Head of caudate nucleus (tissue), 42 donors: ENCODE measurements at regions not wholly inside any gene's neighbourhood (a gene's known extent, or its start where the extent isn't known, plus 50 kb on each side); places are given as distances from the start of the nearest gene placed in this dataset.

Experiments used
- DNase-seq, 42 donors: peaks; one replicate each; pipeline versions ENCODE4 v3.0.0 to v3.0.0-alpha.2; 2020 to 2021; ENCODE audit warnings: mixed read lengths in 7 of 42
- intact Hi-C: fragments of 100-400 bp; cut with DNase I; formaldehyde crosslinking; loops from one replicate; pipeline ENCODE4 v1.15.0; 2022

DNA sequence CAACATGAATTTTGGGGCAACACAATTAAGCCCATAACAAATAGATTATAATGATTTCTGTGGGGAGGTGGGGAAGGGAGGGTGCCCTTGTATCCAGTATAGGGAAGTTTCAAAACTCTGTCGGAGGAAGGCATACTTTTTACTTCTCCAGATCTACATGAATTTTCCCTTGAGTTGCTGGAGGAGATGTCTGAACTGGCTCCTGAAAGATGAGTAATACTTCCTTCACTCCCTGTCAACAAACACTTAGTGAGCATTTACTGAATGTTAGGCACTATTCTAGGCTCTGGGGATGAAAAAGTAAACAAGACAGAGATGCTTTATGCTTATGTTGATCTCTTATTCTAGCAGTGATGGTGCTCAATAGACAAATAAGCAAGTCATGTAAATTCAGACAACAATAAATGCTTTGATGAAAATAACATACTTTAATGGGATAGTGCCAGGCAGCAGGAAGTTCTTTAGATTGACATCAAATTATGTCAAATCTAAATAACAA is 197.9 kb upstream of the ANKH start:
- DNase-seq = no peak
- intact Hi-C loops = no loop called here

DNA sequence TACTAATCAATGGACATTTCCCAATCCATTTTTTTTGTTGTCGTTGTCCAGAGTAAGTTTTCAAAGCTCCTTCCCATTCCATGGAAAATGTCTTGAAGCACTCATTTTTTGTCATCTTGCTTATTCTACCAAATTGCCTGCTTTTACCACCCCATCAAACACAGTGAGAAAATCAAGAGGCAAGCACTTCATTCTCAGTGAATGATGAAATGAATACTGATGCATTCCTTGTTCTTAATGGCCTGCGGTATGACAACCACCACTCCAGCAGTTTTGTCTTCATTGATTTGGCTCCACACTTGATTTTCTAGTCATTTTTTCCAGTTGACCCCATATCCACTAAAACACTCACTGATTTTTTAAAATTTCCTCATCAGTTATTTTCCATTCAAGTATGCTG is 193.5 kb upstream of the ANKH start:
- no peak for DNase-seq
- intact Hi-C loops = no loop called here

DNA sequence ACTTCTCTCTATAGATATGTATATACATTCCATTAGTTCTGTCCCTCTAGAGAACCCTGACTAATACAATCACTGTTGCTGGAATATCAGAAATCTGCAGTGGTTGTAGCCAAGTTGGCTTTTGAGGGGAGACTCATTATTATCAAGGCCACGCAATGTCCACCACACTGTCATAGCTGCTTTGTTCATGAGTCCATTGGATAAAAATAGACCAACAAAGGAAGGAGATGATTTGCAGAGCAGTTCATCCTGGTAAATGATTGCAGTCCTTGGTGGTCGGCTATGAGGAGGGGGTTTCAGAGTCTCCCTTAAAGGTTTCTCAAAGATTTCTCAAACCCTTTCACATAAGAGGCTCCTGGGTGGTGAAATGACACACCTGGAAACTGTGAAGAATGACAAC is 192.8 kb upstream of the ANKH start:
- no peak for DNase-seq
- intact Hi-C loops = no loop called here

DNA sequence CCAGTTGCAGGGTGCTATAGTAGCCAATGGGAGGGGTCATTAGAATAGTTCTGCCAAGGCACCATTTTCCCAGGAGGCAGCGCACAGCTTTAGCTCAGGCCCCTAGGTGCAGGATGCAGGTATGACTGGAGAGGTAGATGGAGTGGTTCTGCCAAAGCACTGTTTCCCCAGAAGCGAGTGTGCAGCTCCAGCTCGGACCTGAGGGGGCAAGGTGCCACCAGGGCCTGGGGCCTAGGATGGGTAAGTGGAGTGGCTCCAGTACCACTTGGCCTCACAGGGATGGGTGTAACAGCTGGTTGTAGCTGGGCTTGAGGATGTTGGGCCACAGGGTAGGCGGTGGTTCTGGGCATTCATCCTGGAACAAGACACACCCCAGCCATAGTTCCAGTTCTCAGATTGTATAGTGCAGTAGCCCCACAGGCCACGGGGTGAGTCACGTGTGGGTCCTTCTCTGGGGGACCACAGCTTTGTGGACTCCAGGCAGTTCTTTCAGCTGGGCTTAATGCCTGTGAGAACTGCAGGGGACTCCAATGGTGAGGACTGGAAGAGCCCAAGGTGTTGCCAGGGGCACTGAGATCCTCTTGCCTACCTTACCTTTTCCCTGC is 185.5 kb upstream of the ANKH start:
- intact Hi-C loops = no loop called here
- no peak for DNase-seq

DNA sequence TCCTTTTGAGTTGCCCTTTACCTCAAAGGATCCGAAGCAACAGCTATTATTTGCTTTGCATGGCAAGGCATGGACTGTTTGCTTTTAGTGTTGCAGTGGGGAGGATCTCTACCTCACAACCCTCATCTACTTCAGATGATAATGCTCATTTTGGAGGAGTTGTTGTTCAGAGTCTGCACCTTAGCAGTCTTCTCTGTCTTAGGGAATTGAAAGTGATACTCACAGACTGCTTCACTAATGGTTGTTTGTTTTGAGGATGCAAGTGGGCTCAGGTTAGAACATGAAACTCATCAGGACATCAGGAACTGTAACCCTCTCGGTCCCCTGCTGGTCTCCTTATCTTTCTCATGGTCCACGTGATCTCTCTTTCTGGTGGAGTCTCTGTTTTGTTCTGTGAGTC is 172.9 kb upstream of the ANKH start:
- no peak for DNase-seq
- intact Hi-C loops = no loop called here

- intact Hi-C loops = no loop called here
- no peak for DNase-seq
Observed at GRCh38 chr5:15037247-15037908, 165.8 kb upstream of the ANKH start.

GRCh38 chr5:15034379-15034778 is 162.8 kb upstream of the ANKH start:
- intact Hi-C loops = no loop called here
- DNase-seq = no peak

- intact Hi-C loops = no loop called here
- no peak for DNase-seq
Observed at GRCh38 chr5:15031180-15031579, 159.6 kb upstream of the ANKH start.

GRCh38 chr5:15027764-15028163 is 156.2 kb upstream of the ANKH start:
- intact Hi-C loops = no loop called here
- no peak for DNase-seq

- intact Hi-C loops = no loop called here
- DNase-seq = no peak
Observed at GRCh38 chr5:15026944-15027343, 155.4 kb upstream of the ANKH start.

DNA sequence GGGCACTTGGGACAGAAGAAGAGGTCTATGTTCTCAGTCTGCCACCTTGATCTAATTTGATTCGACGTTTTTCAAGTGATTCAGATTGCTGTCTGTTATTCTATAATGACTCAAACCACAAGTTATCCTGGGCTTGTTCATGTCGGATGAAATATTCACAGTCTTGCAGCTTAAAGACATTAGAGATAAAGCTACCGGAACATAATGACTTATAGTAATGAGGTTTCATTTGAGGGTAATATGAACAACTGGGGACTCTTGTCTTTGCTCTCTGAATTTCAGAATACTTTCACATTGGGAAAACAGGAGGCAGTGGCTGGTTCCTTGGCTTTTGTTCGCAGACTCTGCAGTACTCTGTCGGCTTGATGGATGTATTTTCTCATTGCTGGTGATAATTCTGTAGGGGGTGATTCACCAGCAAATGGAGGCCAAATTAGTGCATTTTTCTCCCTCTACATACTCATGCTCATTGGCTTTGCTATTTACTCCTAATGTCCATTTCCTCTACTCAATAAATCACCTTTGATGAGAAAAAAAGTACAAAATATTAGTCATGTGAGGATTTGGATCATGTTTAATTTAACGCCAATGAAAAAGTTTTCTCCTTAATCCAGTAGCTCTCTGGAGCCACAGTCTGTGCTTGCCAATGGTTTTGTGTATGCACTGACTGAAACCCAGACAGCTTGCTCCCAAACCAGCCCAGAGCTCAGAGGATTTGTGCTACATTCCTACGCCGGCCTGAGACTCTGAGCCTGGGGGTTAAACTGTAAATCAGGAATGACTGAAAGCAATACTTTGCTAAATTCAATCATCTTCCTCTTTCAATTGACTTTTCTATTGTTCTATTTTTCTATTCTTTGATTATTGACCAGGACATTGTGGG is 154.7 kb upstream of the ANKH start:
- DNase-seq = no peak
- intact Hi-C loops = no loop called here

DNA sequence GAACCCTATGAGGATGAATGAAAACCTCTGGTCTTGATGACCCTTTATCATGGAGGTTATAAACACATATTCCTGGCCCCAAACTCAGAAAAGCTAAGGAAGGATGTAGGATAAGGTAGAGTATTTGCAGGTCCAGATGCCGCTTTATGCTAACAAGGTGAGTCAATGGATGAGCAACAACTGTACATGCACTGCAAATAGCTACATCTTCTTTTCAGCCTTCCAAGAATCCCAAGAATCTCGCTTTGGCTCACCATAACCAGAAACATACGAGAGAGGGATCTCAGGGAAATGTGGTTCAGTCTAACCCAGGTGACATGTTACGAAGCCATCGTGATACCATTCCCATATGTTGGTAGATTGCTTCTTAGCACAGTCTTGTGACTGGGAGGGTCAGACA is 152.3 kb upstream of the ANKH start:
- intact Hi-C loops = no loop called here
- no peak for DNase-seq

DNA sequence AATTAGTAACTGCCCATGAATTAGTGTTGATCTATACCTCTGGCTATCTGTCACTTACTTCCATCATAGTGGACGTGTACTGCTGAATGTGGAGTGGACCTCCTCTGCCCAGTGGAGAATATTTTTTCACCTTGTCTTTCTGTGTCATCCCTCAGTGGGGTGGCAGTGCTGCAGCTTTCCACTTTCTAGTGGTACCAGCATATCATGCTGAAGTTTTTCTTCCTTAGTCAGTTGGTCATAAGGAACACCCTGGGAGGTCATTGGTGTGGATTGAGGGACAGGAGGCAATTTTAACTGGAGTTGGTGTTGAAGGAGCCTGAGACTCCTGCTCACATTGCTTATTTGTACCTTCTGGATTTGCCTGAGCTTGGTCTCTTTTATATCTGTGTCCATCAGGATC is 151.7 kb upstream of the ANKH start:
- DNase-seq = no peak
- intact Hi-C loops = no loop called here

- DNase-seq = no peak
- intact Hi-C loops = no loop called here
Observed at GRCh38 chr5:15021266-15022046, 149.9 kb upstream of the ANKH start.

GRCh38 chr5:15020736-15021135 is 149.2 kb upstream of the ANKH start:
- intact Hi-C loops = no loop called here
- DNase-seq = no peak

GRCh38 chr5:15014809-15015208 is 143.2 kb upstream of the ANKH start:
- DNase-seq = no peak
- intact Hi-C loops = no loop called here

DNA sequence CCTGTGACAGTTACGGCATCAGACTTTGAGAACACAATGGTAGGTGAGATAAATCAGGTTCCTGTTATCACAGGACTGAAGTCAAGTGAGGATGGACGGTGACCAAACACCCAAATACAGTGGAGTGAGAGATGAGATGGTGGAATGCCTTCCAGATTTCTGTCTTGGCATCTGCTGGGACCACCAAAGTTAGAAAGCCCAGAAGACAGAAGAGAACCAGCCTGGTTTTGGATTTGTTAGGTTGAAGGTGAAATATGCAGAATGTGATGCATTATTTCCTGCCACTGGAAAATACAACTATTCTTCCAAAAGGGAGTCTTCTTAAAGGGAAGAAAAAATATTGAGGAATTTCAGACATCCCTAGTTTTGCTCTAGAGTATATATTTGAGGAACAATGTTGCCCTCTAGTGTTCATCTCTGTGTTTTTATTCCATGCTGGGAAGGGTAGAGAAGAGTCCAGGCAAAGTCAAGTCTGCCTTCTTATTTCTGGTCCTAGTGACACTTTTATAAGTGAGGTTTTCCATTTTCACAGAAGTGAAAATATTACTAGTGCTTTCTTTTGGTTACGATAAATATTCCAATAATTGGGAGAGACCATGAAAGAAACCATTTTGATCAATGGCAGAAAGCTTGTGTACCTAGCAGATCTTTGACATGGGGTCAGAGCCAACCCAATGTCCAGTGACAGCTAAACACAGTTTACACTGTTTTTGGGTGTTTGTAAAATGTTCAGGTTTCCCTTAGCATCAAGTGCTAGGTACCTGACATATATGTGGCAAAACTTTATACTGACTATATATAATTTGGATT is 142.3 kb upstream of the ANKH start:
- peak in 3 of 42 donors; percentile 20 to 44 (median 34) for DNase-seq

GRCh38 chr5:15012061-15012460 is 140.5 kb upstream of the ANKH start:
- no peak for DNase-seq
- intact Hi-C loops = loop anchor here (2.0 kb wide), 1 partner anchor 327 kb away; no protein-coding TSS in a partner anchor

More for the DNA sequence above, 142.3 kb upstream of the ANKH start:
- intact Hi-C loops = loop anchor here (2.0 kb wide), 1 partner anchor 329 kb away; no protein-coding TSS in a partner anchor
